ENCODE measurements at regions not wholly inside any gene's neighbourhood (a gene's known extent, or its start where the extent isn't known, plus 50 kb on each side); places are given as distances from the start of the nearest gene placed in this dataset.

- TF ChIP-seq, protein P1, sequence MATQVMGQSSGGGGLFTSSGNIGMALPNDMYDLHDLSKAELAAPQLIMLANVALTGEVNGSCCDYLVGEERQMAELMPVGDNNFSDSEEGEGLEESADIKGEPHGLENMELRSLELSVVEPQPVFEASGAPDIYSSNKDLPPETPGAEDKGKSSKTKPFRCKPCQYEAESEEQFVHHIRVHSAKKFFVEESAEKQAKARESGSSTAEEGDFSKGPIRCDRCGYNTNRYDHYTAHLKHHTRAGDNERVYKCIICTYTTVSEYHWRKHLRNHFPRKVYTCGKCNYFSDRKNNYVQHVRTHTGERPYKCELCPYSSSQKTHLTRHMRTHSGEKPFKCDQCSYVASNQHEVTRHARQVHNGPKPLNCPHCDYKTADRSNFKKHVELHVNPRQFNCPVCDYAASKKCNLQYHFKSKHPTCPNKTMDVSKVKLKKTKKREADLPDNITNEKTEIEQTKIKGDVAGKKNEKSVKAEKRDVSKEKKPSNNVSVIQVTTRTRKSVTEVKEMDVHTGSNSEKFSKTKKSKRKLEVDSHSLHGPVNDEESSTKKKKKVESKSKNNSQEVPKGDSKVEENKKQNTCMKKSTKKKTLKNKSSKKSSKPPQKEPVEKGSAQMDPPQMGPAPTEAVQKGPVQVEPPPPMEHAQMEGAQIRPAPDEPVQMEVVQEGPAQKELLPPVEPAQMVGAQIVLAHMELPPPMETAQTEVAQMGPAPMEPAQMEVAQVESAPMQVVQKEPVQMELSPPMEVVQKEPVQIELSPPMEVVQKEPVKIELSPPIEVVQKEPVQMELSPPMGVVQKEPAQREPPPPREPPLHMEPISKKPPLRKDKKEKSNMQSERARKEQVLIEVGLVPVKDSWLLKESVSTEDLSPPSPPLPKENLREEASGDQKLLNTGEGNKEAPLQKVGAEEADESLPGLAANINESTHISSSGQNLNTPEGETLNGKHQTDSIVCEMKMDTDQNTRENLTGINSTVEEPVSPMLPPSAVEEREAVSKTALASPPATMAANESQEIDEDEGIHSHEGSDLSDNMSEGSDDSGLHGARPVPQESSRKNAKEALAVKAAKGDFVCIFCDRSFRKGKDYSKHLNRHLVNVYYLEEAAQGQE (IDR thresholded peaks at IDR 0.05; ENCODE audit: insufficient read depth in 1 of 2, low read depth in 2 of 2, low read length in 2 of 2): no peak
- TF ChIP-seq TAF1 (IDR thresholded peaks at IDR 0.05; ENCODE audit: borderline replicate concordance, insufficient read depth, low read length) (no peak), POLR2AphosphoS5 (IDR thresholded peaks at IDR 0.05; ENCODE audit: low read depth, low read length) (no peak)
These were observed 72.9 kb upstream of the NEBL start for GRCh38 chr10:20970044-20970443.

Data from PFSK-1 (cell line).